ENCODE measurements at regions not wholly inside any gene's neighbourhood (a gene's known extent, or its start where the extent isn't known, plus 50 kb on each side); places are given as distances from the start of the nearest gene placed in this dataset.

DNA sequence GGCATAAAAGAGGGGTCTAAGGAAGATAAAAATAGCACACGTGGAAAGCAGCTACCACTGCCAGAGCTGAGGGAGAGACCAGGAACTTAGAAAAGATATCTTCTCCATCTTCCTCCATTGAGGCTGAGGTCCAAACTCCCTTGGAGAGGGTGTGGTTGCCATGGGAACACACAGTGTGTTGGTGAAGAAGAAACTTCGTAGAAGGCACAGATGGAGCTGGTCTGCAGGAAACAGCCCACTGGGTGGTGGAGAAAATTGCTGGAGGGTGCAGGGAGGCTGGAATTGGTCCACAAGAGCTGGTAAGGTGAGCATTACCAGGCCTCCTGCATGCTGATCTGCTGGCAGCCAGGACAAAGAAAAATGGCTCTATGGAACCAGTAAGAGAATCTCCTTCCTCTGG is 191.0 kb downstream of the HRH4 start:
- ATAC-seq: no peak

DNA sequence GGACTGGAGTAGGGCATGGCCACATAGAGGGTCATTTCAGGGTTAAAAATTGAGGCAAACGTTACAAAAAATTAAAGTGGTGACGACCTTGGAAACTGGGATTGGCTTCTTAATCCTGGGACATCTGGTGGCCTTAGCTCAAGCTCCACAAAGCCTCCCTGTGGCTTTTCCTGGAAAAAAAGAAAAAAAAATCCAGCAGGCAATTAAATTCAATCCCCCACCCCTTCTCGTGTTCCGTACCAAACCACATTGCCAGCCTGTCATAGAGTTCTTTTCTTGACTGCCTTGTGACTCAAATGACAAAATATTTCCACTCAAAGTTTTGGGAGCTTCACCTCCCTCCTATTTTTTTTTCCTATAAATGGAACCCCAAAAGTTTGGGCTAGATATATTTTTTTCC is 195.6 kb downstream of the HRH4 start:
- TF ChIP-seq ZNF8 (CRISPR knock-in tag; IDR thresholded peaks at IDR 0.05): no peak
- TF ChIP-seq, protein P1, sequence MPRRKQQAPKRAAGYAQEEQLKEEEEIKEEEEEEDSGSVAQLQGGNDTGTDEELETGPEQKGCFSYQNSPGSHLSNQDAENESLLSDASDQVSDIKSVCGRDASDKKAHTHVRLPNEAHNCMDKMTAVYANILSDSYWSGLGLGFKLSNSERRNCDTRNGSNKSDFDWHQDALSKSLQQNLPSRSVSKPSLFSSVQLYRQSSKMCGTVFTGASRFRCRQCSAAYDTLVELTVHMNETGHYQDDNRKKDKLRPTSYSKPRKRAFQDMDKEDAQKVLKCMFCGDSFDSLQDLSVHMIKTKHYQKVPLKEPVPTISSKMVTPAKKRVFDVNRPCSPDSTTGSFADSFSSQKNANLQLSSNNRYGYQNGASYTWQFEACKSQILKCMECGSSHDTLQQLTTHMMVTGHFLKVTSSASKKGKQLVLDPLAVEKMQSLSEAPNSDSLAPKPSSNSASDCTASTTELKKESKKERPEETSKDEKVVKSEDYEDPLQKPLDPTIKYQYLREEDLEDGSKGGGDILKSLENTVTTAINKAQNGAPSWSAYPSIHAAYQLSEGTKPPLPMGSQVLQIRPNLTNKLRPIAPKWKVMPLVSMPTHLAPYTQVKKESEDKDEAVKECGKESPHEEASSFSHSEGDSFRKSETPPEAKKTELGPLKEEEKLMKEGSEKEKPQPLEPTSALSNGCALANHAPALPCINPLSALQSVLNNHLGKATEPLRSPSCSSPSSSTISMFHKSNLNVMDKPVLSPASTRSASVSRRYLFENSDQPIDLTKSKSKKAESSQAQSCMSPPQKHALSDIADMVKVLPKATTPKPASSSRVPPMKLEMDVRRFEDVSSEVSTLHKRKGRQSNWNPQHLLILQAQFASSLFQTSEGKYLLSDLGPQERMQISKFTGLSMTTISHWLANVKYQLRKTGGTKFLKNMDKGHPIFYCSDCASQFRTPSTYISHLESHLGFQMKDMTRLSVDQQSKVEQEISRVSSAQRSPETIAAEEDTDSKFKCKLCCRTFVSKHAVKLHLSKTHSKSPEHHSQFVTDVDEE (CRISPR knock-in tag; IDR thresholded peaks at IDR 0.05): no peak
- no peak for TF ChIP-seq RARB (CRISPR knock-in tag; IDR thresholded peaks at IDR 0.05)
- TF ChIP-seq GLIS3 (CRISPR knock-in tag; IDR thresholded peaks at IDR 0.05): no peak
- TF ChIP-seq, protein P2, sequence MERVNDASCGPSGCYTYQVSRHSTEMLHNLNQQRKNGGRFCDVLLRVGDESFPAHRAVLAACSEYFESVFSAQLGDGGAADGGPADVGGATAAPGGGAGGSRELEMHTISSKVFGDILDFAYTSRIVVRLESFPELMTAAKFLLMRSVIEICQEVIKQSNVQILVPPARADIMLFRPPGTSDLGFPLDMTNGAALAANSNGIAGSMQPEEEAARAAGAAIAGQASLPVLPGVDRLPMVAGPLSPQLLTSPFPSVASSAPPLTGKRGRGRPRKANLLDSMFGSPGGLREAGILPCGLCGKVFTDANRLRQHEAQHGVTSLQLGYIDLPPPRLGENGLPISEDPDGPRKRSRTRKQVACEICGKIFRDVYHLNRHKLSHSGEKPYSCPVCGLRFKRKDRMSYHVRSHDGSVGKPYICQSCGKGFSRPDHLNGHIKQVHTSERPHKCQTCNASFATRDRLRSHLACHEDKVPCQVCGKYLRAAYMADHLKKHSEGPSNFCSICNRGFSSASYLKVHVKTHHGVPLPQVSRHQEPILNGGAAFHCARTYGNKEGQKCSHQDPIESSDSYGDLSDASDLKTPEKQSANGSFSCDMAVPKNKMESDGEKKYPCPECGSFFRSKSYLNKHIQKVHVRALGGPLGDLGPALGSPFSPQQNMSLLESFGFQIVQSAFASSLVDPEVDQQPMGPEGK (CRISPR knock-in tag; IDR thresholded peaks at IDR 0.05; ENCODE audit: borderline replicate concordance): no peak
- TF ChIP-seq TOX (CRISPR knock-in tag; IDR thresholded peaks at IDR 0.05; ENCODE audit: borderline replicate concordance): no peak
- TF ChIP-seq BACH2 (CRISPR knock-in tag; IDR thresholded peaks at IDR 0.05; ENCODE audit: borderline replicate concordance): no peak
- TF ChIP-seq ARNTL (CRISPR knock-in tag; IDR thresholded peaks at IDR 0.05; ENCODE audit: borderline replicate concordance, low read depth): no peak
- TF ChIP-seq ESRRG (CRISPR knock-in tag; IDR thresholded peaks at IDR 0.05): no peak
- no peak for TF ChIP-seq CSDC2 (CRISPR knock-in tag; IDR thresholded peaks at IDR 0.05)
- TF ChIP-seq OSR1 (CRISPR knock-in tag; IDR thresholded peaks at IDR 0.05): no peak
- TF ChIP-seq ISL1 (CRISPR knock-in tag; IDR thresholded peaks at IDR 0.05): no peak
- no peak for TF ChIP-seq SNAI2 (CRISPR knock-in tag; IDR thresholded peaks at IDR 0.05)
- no peak for TF ChIP-seq ZNF565 (CRISPR knock-in tag; conservative IDR thresholded peaks at IDR 0.05; ENCODE audit: low read depth)
- TF ChIP-seq ZFP3 (CRISPR knock-in tag; IDR thresholded peaks at IDR 0.05): no peak
- TF ChIP-seq PPARA (CRISPR knock-in tag; IDR thresholded peaks at IDR 0.05; ENCODE audit: borderline replicate concordance): no peak
- no peak for TF ChIP-seq TCF4 (CRISPR knock-in tag; IDR thresholded peaks at IDR 0.05; ENCODE audit: borderline replicate concordance)
- TF ChIP-seq ZFP30 (CRISPR knock-in tag; IDR thresholded peaks at IDR 0.05): no peak
- TF ChIP-seq, protein P3, sequence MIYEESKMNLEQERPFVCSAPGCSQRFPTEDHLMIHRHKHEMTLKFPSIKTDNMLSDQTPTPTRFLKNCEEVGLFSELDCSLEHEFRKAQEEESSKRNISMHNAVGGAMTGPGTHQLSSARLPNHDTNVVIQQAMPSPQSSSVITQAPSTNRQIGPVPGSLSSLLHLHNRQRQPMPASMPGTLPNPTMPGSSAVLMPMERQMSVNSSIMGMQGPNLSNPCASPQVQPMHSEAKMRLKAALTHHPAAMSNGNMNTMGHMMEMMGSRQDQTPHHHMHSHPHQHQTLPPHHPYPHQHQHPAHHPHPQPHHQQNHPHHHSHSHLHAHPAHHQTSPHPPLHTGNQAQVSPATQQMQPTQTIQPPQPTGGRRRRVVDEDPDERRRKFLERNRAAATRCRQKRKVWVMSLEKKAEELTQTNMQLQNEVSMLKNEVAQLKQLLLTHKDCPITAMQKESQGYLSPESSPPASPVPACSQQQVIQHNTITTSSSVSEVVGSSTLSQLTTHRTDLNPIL (CRISPR knock-in tag; IDR thresholded peaks at IDR 0.05; ENCODE audit: low read depth): no peak
- no peak for TF ChIP-seq ZNF70 (CRISPR knock-in tag; IDR thresholded peaks at IDR 0.05)
- no peak for ATAC-seq

More for the DNA sequence above, 191.0 kb downstream of the HRH4 start:
- TF ChIP-seq, protein P2 (CRISPR knock-in tag; IDR thresholded peaks at IDR 0.05; ENCODE audit: borderline replicate concordance): no peak
- TF ChIP-seq ZNF8 (CRISPR knock-in tag; IDR thresholded peaks at IDR 0.05): no peak
- TF ChIP-seq ZNF70 (CRISPR knock-in tag; IDR thresholded peaks at IDR 0.05): no peak
- TF ChIP-seq ISL1 (CRISPR knock-in tag; IDR thresholded peaks at IDR 0.05): no peak
- TF ChIP-seq PPARA (CRISPR knock-in tag; IDR thresholded peaks at IDR 0.05; ENCODE audit: borderline replicate concordance): no peak
- TF ChIP-seq CSDC2 (CRISPR knock-in tag; IDR thresholded peaks at IDR 0.05): no peak
- TF ChIP-seq ESRRG (CRISPR knock-in tag; IDR thresholded peaks at IDR 0.05): no peak
- no peak for TF ChIP-seq ARNTL (CRISPR knock-in tag; IDR thresholded peaks at IDR 0.05; ENCODE audit: borderline replicate concordance, low read depth)
- TF ChIP-seq SNAI2 (CRISPR knock-in tag; IDR thresholded peaks at IDR 0.05): no peak
- no peak for TF ChIP-seq TCF4 (CRISPR knock-in tag; IDR thresholded peaks at IDR 0.05; ENCODE audit: borderline replicate concordance)

DNA sequence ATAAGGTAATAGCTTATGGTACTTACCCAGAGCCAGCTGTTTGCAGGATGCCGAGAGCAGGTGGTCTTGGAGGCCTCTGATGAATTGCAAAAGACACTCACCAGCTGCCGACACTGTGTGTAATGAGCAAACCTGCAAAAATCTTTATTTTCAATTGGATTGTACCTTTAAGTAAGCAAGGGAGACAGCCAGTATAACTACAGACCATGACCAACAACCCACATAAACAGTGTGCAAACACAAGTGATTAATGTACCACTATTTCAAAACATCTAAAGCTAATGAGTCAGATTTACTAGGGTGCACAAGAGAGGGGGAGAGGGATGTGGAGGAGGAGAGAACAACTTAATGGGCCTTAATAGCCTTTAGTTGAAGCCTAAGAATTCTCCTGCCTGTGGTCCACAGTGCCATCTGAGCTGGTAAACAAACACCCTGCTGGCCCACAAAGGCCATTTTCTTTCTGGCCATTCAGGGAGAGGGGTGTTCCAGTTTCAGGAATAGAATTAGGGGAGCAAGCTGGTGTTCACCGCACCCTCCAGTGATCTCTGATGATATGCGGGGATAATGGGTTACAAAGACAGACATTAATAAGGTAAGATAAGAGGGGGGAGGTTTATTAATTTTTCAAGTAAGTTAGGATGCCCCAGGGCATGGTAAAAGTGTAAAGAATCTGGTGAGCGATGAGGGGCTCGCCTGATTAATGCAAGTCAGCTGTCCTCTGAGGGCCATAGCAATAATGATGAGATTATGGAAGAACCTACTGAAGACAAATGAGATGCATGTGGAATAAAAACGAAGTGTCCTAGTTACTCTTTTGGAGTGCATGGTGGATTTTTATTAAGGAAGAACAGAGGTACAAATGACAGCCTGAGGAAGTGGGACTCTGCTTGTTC is 196.4 kb downstream of the HRH4 start:
- TF ChIP-seq BACH2 (CRISPR knock-in tag; IDR thresholded peaks at IDR 0.05; ENCODE audit: borderline replicate concordance) (no peak), ZNF8 (CRISPR knock-in tag; IDR thresholded peaks at IDR 0.05) (no peak), SNAI2 (CRISPR knock-in tag; IDR thresholded peaks at IDR 0.05) (no peak), PPARA (CRISPR knock-in tag; IDR thresholded peaks at IDR 0.05; ENCODE audit: borderline replicate concordance) (no peak), TOX (CRISPR knock-in tag; IDR thresholded peaks at IDR 0.05; ENCODE audit: borderline replicate concordance) (no peak)
- TF ChIP-seq, protein P4, sequence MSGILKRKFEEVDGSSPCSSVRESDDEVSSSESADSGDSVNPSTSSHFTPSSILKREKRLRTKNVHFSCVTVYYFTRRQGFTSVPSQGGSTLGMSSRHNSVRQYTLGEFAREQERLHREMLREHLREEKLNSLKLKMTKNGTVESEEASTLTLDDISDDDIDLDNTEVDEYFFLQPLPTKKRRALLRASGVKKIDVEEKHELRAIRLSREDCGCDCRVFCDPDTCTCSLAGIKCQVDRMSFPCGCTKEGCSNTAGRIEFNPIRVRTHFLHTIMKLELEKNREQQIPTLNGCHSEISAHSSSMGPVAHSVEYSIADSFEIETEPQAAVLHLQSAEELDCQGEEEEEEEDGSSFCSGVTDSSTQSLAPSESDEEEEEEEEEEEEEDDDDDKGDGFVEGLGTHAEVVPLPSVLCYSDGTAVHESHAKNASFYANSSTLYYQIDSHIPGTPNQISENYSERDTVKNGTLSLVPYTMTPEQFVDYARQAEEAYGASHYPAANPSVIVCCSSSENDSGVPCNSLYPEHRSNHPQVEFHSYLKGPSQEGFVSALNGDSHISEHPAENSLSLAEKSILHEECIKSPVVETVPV (CRISPR knock-in tag; IDR thresholded peaks at IDR 0.05): no peak
- TF ChIP-seq, protein P2 (CRISPR knock-in tag; IDR thresholded peaks at IDR 0.05; ENCODE audit: borderline replicate concordance): no peak

More for the DNA sequence above, 196.4 kb downstream of the HRH4 start:
- no peak for ATAC-seq

All from SK-N-SH treated with all-trans-retinoic acid at 6 μM for 48 hours (cell line).